Hepatocyte (in vitro differentiated cells): ENCODE measurements at regions not wholly inside any gene's neighbourhood (a gene's known extent, or its start where the extent isn't known, plus 50 kb on each side); places are given as distances from the start of the nearest gene placed in this dataset.

Experiments
- DNase-seq: peaks from one replicate; pipeline ENCODE4 v3.0.0-alpha.2; 2016; ENCODE audit warnings: low spot score
- H2AFZ ChIP-seq: fragments of 200-600 bp; sonication (generic); 2 replicates; pipeline ENCODE4 v1.6.0; 2016; ENCODE audit warnings: antibody characterized with exemption, mild to moderate bottlenecking
- H3K27ac ChIP-seq: fragments of 200-600 bp; sonication (generic); 2 replicates; pipeline ENCODE4 v1.5.1; 2016; ENCODE audit warnings: mild to moderate bottlenecking
- H3K27me3 ChIP-seq: fragments of 200-600 bp; sonication (generic); 2 replicates; pipeline ENCODE4 v1.6.1; 2016
- H3K36me3 ChIP-seq: fragments of 200-600 bp; sonication (generic); replicated peaks from 2 replicates; pipeline ENCODE4 v1.5.1; 2016; ENCODE audit warnings: low read depth; ENCODE audit not compliant: insufficient read depth
- H3K4me1 ChIP-seq: fragments of 200-600 bp; sonication (generic); 2 replicates; pipeline ENCODE4 v1.5.1; 2016; ENCODE audit warnings: mild to moderate bottlenecking, moderate library complexity; ENCODE audit not compliant: insufficient read depth
- H3K4me2 ChIP-seq: fragments of 200-600 bp; sonication (generic); 2 replicates; pipeline ENCODE4 v1.6.0; 2016
- H3K4me3 ChIP-seq: fragments of 200-600 bp; sonication (generic); 2 replicates; pipeline ENCODE4 v1.5.1; 2016; ENCODE audit warnings: mild to moderate bottlenecking
- H3K79me2 ChIP-seq: fragments of 200-600 bp; sonication (generic); 2 replicates; pipeline ENCODE4 v1.6.0; 2017; ENCODE audit warnings: mild to moderate bottlenecking
- H3K9me2 ChIP-seq: fragments of 200-600 bp; sonication (generic); replicated peaks from 2 replicates; pipeline ENCODE4 v1.6.0; 2017; ENCODE audit warnings: mild to moderate bottlenecking; ENCODE audit not compliant: insufficient read depth
- H3K9me3 ChIP-seq: fragments of 200-600 bp; sonication (generic); 2 replicates; pipeline ENCODE4 v1.5.1; 2016; ENCODE audit warnings: low read depth, mild to moderate bottlenecking
- H4K20me1 ChIP-seq: fragments of 200-600 bp; sonication (generic); 2 replicates; pipeline ENCODE4 v1.6.0; 2016; ENCODE audit warnings: mild to moderate bottlenecking; ENCODE audit not compliant: insufficient read depth, poor library complexity, severe bottlenecking
- EZH2 ChIP-seq: fragments of 200-600 bp; sonication (generic); IDR thresholded peaks from 2 replicates; pipeline ENCODE4 v1.6.1; 2016; ENCODE audit warnings: antibody characterized with exemption, mild to moderate bottlenecking, borderline replicate concordance
- EZH2phosphoT487 ChIP-seq: fragments of 200-600 bp; sonication (generic); IDR thresholded peaks from one replicate; pipeline ENCODE4 v1.6.1; 2018; ENCODE audit warnings: antibody characterized with exemption, mild to moderate bottlenecking, low read depth, moderate library complexity; ENCODE audit not compliant: unreplicated experiment, severe bottlenecking
- WGBS: methylation state at CpG from one replicate; pipeline ENCODE4 v1.1.6; 2016; ENCODE audit warnings: low lambda C conversion rate; ENCODE audit errors: missing lambda C conversion rate; 5-methylcytosine and 5-hydroxymethylcytosine counted together
- TF ChIP-seq, protein P1 (sequence below): fragments of 200-600 bp; sonication (generic); IDR thresholded peaks from 2 replicates; pipeline ENCODE4 v1.5.1; 2016; ENCODE audit warnings: antibody characterized with exemption, mild to moderate bottlenecking; ENCODE audit not compliant: poor library complexity

DNA sequence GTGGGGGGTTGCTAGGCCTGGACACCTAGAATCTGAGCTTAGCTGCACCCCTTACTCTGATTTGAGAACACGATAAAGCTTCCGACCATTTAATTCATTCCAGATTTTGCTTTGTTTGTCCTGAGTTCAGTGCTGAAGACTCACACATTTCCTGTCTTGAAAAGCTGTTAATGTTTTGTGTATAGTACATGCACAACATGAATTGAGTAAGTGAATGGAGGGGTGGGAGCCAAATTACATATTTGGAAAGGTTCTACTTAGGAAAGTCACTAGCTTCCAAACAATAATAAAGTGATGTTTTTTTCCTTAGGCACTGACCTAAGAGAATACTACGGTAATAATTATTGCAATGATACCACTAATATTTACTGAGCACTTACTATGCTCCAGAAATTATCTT lies 955.2 kb upstream of the NR2F2 start:
- H3K79me2 ChIP-seq, result no peaks in the 10 kb centered on the region
- no peak for DNase-seq

DNA sequence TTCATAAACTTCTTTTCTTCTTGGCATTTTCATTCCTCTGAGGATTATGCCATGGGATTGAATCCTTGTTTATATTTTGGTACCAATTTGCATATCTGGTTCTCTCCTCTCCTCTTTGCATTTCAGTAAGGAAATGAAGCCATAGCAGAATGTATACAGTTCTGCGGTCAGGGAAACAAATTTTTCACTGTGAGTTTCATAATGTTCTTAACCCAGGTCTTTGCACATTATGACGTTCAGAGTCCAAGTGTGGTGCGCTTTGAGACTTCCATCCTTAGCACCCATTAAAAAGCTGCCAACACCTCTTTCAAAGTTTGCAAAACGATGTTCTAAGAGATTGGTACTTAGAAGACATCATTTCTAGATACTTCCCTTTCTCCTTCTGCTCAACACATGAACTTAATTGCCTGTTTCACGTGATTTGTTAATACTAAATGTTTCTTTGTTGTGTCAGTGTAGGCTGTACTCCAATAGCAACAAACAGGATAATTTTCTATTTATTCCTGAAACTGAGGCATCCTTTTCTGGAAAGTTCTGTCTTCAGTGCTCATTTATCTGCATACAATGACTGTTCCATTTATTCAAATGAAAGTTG lies 953.1 kb upstream of the NR2F2 start:
- Histone ChIP-seq H2AFZ (no peak overlapping the region), H3K9me3 (no peaks in the 10 kb centered on the region), H3K79me2 (no peaks in the 10 kb centered on the region), H3K4me2 (no peak overlapping the region), H3K4me3 (no peak overlapping the region), H3K9me2 (no peaks in the 10 kb centered on the region), H3K4me1 (no peaks in the 10 kb centered on the region), H4K20me1 (no peaks in the 10 kb centered on the region), H3K27ac (no peak overlapping the region), H3K36me3 (no peaks in the 10 kb centered on the region), H3K27me3 (no peaks in the 10 kb centered on the region)
- no peak for DNase-seq
- WGBS, result 79% methylated on average over 5 of the region's 5 CpGs
- TF ChIP-seq EZH2 (no peak), EZH2phosphoT487 (no peak)
- TF ChIP-seq, protein P1, sequence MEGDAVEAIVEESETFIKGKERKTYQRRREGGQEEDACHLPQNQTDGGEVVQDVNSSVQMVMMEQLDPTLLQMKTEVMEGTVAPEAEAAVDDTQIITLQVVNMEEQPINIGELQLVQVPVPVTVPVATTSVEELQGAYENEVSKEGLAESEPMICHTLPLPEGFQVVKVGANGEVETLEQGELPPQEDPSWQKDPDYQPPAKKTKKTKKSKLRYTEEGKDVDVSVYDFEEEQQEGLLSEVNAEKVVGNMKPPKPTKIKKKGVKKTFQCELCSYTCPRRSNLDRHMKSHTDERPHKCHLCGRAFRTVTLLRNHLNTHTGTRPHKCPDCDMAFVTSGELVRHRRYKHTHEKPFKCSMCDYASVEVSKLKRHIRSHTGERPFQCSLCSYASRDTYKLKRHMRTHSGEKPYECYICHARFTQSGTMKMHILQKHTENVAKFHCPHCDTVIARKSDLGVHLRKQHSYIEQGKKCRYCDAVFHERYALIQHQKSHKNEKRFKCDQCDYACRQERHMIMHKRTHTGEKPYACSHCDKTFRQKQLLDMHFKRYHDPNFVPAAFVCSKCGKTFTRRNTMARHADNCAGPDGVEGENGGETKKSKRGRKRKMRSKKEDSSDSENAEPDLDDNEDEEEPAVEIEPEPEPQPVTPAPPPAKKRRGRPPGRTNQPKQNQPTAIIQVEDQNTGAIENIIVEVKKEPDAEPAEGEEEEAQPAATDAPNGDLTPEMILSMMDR, result no peak

More for the DNA sequence above, 955.2 kb upstream of the NR2F2 start:
- H3K9me3 ChIP-seq, result no peaks in the 10 kb centered on the region
- 71% methylated on average over 3 of the region's 3 CpGs for WGBS
- H3K9me2 ChIP-seq, result no peaks in the 10 kb centered on the region
- TF ChIP-seq EZH2, result no peak
- TF ChIP-seq, protein P1, result no peak
- no peak for TF ChIP-seq EZH2phosphoT487
- no peak overlapping the region for H2AFZ ChIP-seq
- H3K4me3 ChIP-seq, result no peak overlapping the region
- no peaks in the 10 kb centered on the region for H4K20me1 ChIP-seq
- H3K27me3 ChIP-seq, result no peaks in the 10 kb centered on the region
- no peak overlapping the region for H3K4me2 ChIP-seq
- no peak overlapping the region for H3K27ac ChIP-seq
- no peaks in the 10 kb centered on the region for H3K36me3 ChIP-seq
- H3K4me1 ChIP-seq, result no peaks in the 10 kb centered on the region

DNA sequence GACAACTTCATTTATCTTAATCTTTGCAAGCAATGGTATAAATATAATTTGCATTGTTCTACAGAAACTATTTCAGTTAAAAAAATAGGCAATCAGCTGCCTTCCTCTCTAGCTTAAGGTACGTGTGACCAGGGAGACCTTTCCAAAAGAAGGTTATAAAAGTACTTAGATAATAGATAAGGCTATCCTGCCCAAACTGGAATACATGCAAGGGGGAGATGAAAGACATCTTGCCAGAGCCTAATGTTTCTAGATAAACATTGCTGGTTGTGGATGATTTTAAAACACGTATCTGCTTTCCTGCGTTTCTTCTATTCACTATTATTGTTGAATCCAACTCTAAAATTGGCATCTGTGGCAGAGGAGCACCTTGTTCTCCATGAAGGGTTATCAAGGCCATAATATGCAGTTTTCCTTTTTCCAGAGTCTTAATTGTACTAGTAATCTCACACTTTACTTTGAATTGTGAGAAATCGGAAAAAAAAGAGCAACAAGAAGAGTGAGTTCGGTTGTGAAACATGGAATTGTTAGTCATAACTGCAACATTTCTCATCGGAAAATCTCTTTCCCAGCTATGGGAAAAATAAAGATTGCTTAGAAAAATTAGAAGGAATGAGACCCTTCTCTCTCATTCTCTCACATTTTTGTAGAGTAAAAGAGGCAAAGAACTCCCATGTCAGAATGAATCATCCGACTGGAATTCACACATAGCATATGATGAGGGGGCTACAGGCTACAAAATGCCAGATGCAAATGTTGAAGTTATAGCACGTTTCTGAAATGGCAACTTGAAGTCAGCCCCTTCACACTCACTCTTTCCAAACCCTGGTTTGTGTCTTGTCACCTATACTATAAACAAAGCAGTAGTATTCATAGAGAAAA lies 936.1 kb upstream of the NR2F2 start:
- no peak for DNase-seq
- H3K4me2 ChIP-seq, result peak overlapping the region; percentile 1
- no peaks in the 10 kb centered on the region for H3K9me2 ChIP-seq
- 47% methylated on average over 8 of the region's 8 CpGs for WGBS
- H3K36me3 ChIP-seq, result no peaks in the 10 kb centered on the region
- H3K27ac ChIP-seq, result no peak overlapping the region
- TF ChIP-seq EZH2phosphoT487 (no peak), EZH2 (no peak)
- TF ChIP-seq, protein P1, result no peak
- no peaks in the 10 kb centered on the region for H3K79me2 ChIP-seq
- H3K4me3 ChIP-seq, result no peak overlapping the region
- no peak overlapping the region for H2AFZ ChIP-seq
- H3K27me3 ChIP-seq, result no peaks in the 10 kb centered on the region
- no peaks in the 10 kb centered on the region for H3K9me3 ChIP-seq
- H4K20me1 ChIP-seq, result no peaks in the 10 kb centered on the region
- peaks cover 5% of the 10 kb centered on the region for H3K4me1 ChIP-seq
